ENCODE measurements at regions not wholly inside any gene's neighbourhood (a gene's known extent, or its start where the extent isn't known, plus 50 kb on each side); places are given as distances from the start of the nearest gene placed in this dataset.
A peak's percentile ranks its signal among the peaks of the same experiment; 100 is the strongest.

DNA sequence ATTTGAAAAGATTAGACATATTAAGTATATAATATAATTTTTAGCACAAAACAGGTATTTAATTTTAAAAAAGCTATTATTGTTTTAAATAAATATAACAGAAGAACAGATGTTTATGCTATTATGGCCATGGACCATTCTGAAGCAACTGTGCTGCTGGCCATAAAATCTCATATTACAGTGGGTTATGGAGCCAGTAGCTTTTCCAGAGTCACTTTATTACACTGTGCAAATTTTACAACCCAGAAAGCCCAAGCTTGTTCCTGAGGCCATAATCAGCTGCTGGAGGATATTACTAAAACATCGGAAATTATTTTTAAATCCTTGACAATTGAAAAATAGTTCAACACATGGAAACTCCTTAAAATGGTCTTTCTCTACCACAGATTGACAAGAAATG, 557.3 kb upstream of the KCNMB2 start:
- no peak for DNase-seq (ENCODE audit: low read depth)

GRCh38 chr3:177979703-177980102, 556.5 kb upstream of the KCNMB2 start:
- no peak for DNase-seq (ENCODE audit: low read depth)

- DNase-seq (ENCODE audit: low read depth): no peak
Measured at GRCh38 chr3:177981576-177981975, 554.7 kb upstream of the KCNMB2 start.

GRCh38 chr3:177982034-177982433, 554.2 kb upstream of the KCNMB2 start:
- no peak for DNase-seq (ENCODE audit: low read depth)

DNA sequence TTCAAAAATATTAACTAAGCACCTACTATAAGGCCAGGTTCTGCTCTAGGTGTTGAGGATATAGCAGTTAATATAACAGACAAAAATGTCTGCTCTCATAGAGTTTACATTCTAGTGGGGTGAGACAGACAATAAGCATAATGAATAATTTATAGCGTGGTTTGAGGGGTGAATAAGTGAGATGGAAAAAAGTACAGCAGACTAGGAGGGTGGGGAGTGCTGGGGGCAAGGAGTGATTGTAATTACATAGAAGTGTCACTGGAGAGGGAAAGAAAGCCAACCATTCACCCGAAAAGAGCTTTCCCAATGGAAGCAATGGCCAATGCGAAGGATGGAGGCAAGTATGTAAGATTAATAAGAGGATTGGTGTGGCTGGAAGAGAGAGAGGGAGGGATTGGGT, 552.9 kb upstream of the KCNMB2 start:
- DNase-seq (ENCODE audit: low read depth): peak; percentile 9

DNA sequence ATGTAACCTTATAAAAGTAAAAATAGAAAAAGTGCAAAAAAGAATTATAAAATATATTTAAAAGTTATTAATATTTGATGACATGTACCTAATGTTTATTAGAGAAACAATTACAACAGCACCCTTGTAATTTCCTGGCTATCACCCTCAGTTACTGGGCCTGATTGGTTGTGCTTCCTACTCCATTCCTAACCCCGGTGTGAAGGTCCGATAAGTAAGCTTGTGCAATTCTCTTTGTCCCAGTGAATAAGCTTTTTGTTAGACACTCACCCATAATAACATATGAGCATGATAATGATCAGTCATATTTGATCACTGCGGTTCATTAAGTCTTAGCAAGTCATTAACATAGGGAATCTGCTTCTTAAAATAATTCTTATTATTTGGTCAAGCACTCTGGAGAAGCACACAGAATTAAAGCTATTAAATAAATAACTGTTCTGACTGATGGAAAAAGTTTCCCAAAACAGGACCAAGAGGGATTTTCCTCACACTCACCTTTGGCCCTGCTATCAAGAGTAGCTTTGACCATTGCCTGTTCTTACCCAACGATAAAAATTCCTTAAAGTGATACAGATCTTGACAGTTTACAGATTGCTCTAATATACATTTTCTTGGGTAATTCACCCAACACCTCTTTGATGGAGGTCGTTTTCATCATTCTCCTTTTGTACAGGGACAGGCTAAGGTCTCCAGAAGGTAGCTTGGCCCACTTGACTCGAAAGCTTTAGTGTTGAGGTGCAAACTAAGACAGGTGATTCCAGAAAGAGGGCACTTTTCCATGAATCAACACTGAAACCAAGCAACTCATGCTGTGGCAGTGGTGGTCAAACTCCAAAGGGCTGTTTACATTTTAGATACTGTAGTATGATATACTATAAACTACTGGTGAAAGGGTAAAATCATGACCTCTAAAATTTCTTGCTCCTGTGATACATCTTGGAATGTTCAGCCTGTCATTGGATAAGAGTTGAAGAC, 543.0 kb upstream of the KCNMB2 start:
- no peak for DNase-seq (ENCODE audit: low read depth)

- DNase-seq (ENCODE audit: low read depth): no peak
Measured at GRCh38 chr3:177994976-177995375, 541.3 kb upstream of the KCNMB2 start.

- DNase-seq (ENCODE audit: low read depth): no peak
Measured at GRCh38 chr3:177995381-177996085, 540.7 kb upstream of the KCNMB2 start.

- DNase-seq (ENCODE audit: low read depth): no peak
Measured at GRCh38 chr3:178001670-178002101, 534.5 kb upstream of the KCNMB2 start.

GRCh38 chr3:178002113-178002512, 534.1 kb upstream of the KCNMB2 start:
- DNase-seq (ENCODE audit: low read depth): no peak

DNA sequence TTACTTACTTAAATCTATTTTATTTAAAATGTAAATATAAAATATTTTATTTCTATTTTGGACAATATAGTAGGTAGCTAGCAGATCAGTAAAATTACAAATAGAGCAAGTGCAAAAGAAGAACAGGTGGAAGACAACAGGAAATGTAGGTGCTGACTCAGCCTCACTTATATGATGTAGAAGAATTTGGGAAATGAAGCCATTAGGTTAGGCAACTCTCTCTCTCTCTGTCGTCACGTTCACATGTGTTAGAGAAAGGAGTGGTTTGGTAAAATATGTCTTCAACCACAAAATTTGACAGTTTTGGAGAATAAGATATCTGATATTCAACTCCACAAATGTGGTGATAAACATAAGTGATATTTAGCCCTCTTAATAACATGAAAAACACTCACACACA, 532.5 kb upstream of the KCNMB2 start:
- DNase-seq (ENCODE audit: low read depth): no peak

- no peak for DNase-seq (ENCODE audit: low read depth)
Measured at GRCh38 chr3:178005961-178006360, 530.3 kb upstream of the KCNMB2 start.

DNA sequence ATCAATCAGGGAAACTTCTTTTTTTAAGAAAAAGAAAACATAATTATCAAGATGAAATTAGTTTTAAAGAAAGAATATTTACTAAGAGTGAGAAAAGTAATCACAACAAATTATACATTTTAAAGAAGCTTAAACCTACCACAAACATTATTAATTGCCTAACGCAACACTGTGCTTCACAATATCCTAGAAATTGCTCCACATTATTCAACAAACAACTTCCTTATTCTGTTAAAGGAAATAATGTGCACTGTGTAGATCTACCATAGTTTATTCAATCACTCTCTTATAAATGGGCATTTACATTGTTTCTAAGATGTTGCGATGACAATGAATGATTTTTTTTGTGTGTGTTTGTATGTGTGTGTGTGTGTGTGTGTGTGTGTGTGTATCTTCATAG, 525.9 kb upstream of the KCNMB2 start:
- no peak for DNase-seq (ENCODE audit: low read depth)

- no peak for DNase-seq (ENCODE audit: low read depth)
Measured at GRCh38 chr3:178019645-178020044, 516.6 kb upstream of the KCNMB2 start.

GRCh38 chr3:178022599-178022998, 513.6 kb upstream of the KCNMB2 start:
- DNase-seq (ENCODE audit: low read depth): peak; percentile 5

- DNase-seq (ENCODE audit: low read depth): no peak
Measured at GRCh38 chr3:178028933-178029332, 507.3 kb upstream of the KCNMB2 start.

DNA sequence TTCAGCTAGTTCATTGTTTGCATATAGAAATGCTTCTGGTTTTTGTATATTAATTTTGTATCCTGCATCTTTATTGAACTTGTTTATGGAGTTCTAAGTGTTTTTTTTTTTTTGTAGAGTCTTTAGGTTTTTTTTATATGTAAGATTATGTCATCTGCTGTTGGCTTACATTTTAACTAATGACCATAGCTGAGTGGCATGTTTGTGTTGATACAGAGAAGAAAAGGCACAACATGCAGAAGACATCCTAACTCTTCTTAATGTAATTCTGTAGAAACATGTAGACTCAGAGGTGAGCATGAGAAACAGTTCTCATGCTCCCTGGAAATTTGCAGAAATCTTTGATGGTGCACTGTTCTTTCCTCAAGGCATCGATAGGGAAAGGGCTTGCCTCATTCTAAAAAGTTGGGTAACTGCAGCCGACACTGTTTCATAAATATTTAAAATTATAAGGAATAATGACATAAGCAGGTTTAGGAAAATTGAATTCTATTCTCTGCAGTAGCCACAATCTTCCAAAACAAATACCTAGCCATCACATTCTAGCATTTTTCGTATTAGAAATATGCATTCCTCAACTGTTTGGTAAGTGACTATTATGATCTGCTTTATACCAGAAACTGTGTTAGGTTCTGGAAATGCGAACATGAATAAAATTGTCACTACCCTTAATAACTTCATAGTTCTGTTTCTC, 499.6 kb upstream of the KCNMB2 start:
- DNase-seq (ENCODE audit: low read depth): no peak

- no peak for DNase-seq (ENCODE audit: low read depth)
Measured at GRCh38 chr3:178041931-178042330, 494.3 kb upstream of the KCNMB2 start.

DNA sequence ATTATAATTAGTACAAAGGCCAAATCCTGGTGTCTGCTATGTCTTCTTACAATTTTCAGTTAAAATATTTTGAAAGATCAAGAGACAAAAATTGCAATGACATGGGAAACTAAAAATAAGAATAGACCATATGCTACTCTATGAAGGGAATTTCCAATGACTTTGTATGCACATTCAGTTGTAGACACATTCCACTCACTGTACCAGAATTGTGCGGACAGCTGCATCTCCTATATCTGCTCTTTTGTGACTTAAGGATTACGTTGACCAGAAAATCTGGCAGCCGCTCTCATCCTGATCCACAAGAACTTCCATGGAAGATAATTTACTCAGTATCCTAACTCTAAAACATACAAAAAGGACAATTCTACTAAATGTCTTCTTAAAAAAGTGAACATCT, 493.9 kb upstream of the KCNMB2 start:
- DNase-seq (ENCODE audit: low read depth): no peak

- DNase-seq (ENCODE audit: low read depth): no peak
Measured at GRCh38 chr3:178043084-178043483, 493.2 kb upstream of the KCNMB2 start.

GRCh38 chr3:178044320-178044719, 491.9 kb upstream of the KCNMB2 start:
- no peak for DNase-seq (ENCODE audit: low read depth)

GRCh38 chr3:178047496-178047895, 488.7 kb upstream of the KCNMB2 start:
- no peak for DNase-seq (ENCODE audit: low read depth)

Data from Daoy (cell line).